ENCODE measurements at regions not wholly inside any gene's neighbourhood (a gene's known extent, or its start where the extent isn't known, plus 50 kb on each side); places are given as distances from the start of the nearest gene placed in this dataset.

GRCh38 chr5:65075623-65076250 lies 307.0 kb downstream of the CWC27 start:
- H3K9me3 ChIP-seq (replicated peaks in 1 of 2; ENCODE audit: control insufficient read depth in 1 of 2, insufficient read depth in 1 of 2, low read length in 2 of 2) = no peaks in the 10 kb centered on the region
- DNase-seq = no peak
- Mint-ChIP-seq H3K27ac (no peak overlapping the region), H3K4me1 (no peaks in the 10 kb centered on the region), H3K4me3 (no peak overlapping the region), H3K36me3 (no peaks in the 10 kb centered on the region), H3K9me3 (peaks cover 0 to under 1% (median 0%) of the 10 kb centered on the region in 7 donors), H3K27me3 (ENCODE audit: low read depth in 3 of 3) (peaks cover 0 to 4% (median 2%) of the 10 kb centered on the region in 3 donors)
- H4K20me1 ChIP-seq (ENCODE audit: insufficient read depth, low read length) = no peaks in the 10 kb centered on the region
- H3K4me1 ChIP-seq (ENCODE audit: control insufficient read depth in 1 of 2, insufficient read depth in 2 of 2, low read length in 2 of 2) = no peaks in the 10 kb centered on the region
- WGBS (ENCODE audit: insufficient coverage) = 100% methylated on average over 1 of the region's 2 CpGs
- no peak overlapping the region for H3K4me2 ChIP-seq (replicated peaks; ENCODE audit: extremely low read depth, low read length, poor library complexity, severe bottlenecking)
- H3K9ac ChIP-seq (ENCODE audit: insufficient read depth, low read length, poor library complexity, severe bottlenecking) = no peak overlapping the region
- H3K79me2 ChIP-seq (ENCODE audit: insufficient read depth, low read length) = no peaks in the 10 kb centered on the region
- no peak overlapping the region for H2AFZ ChIP-seq (ENCODE audit: insufficient read depth, low read depth, low read length, poor library complexity, severe bottlenecking)
- intact Hi-C loops (cut with micrococcal nuclease) = no loop called here
- H3K36me3 ChIP-seq (replicated peaks in 1 of 2; ENCODE audit: control insufficient read depth in 1 of 2, insufficient read depth in 2 of 2, low read length in 2 of 2) = no peaks in the 10 kb centered on the region
- TF ChIP-seq CTCF (IDR thresholded peaks at IDR 0.05) = no peak
- no peaks in the 10 kb centered on the region for H3K27me3 ChIP-seq (ENCODE audit: control insufficient read depth in 2 of 2, insufficient read depth in 2 of 2, low read length in 2 of 2)
- H3K4me3 ChIP-seq (replicated peaks in 1 of 3; ENCODE audit: low read depth in 2 of 3, low read length in 3 of 3) = no peak overlapping the region
- no peak overlapping the region for H3K27ac ChIP-seq (ENCODE audit: low read depth in 1 of 2, low read length in 2 of 2)

- Mint-ChIP-seq H3K27ac (no peak overlapping the region), H3K27me3 (ENCODE audit: low read depth in 3 of 3) (peaks cover 0 to 4% (median 2%) of the 10 kb centered on the region in 3 donors), H3K4me3 (no peak overlapping the region), H3K9me3 (peaks cover 0 to 2% (median 0%) of the 10 kb centered on the region in 7 donors), H3K4me1 (no peaks in the 10 kb centered on the region), H3K36me3 (no peaks in the 10 kb centered on the region)
- Histone ChIP-seq H3K9me3 (replicated peaks in 1 of 2; ENCODE audit: control insufficient read depth in 1 of 2, insufficient read depth in 1 of 2, low read length in 2 of 2) (no peaks in the 10 kb centered on the region), H3K9ac (ENCODE audit: insufficient read depth, low read length, poor library complexity, severe bottlenecking) (no peak overlapping the region), H3K36me3 (replicated peaks in 1 of 2; ENCODE audit: control insufficient read depth in 1 of 2, insufficient read depth in 2 of 2, low read length in 2 of 2) (no peaks in the 10 kb centered on the region), H3K4me3 (replicated peaks in 1 of 3; ENCODE audit: low read depth in 2 of 3, low read length in 3 of 3) (no peak overlapping the region), H3K27ac (ENCODE audit: low read depth in 1 of 2, low read length in 2 of 2) (no peak overlapping the region), H2AFZ (ENCODE audit: insufficient read depth, low read depth, low read length, poor library complexity, severe bottlenecking) (no peak overlapping the region), H3K27me3 (ENCODE audit: control insufficient read depth in 2 of 2, insufficient read depth in 2 of 2, low read length in 2 of 2) (no peaks in the 10 kb centered on the region), H3K4me2 (replicated peaks; ENCODE audit: extremely low read depth, low read length, poor library complexity, severe bottlenecking) (no peak overlapping the region), H4K20me1 (ENCODE audit: insufficient read depth, low read length) (no peaks in the 10 kb centered on the region), H3K79me2 (ENCODE audit: insufficient read depth, low read length) (no peaks in the 10 kb centered on the region), H3K4me1 (ENCODE audit: control insufficient read depth in 1 of 2, insufficient read depth in 2 of 2, low read length in 2 of 2) (no peaks in the 10 kb centered on the region)
- WGBS (ENCODE audit: insufficient coverage) = 49% methylated on average over 3 of the region's 5 CpGs
- DNase-seq = peak in 2 of 3 donors; percentile 10 to 14
- TF ChIP-seq CTCF (IDR thresholded peaks at IDR 0.05) = peak; percentile 17
- intact Hi-C loops (cut with micrococcal nuclease) = no loop called here
Measured at GRCh38 chr5:65076251-65076869, 307.6 kb downstream of the CWC27 start.

Measured in CD14-positive monocyte (primary cell).